GM21825 (cell line): ENCODE measurements at regions not wholly inside any gene's neighbourhood (a gene's known extent, or its start where the extent isn't known, plus 50 kb on each side); places are given as distances from the start of the nearest gene placed in this dataset.
A peak's percentile ranks its signal among the peaks of the same experiment; 100 is the strongest.
"Not testable (repeated sequence)": the region's sequence is repeated elsewhere in the genome, so short reads cannot be mapped to it uniquely, and the experiment has no call there.

Experiments
- ATAC-seq: cut with Tn5 transposase; IDR thresholded peaks from one replicate; pipeline ENCODE4 v1.9.1; 2021; ENCODE audit warnings: mild to moderate bottlenecking, moderate library complexity; ENCODE audit not compliant: unreplicated experiment

DNA sequence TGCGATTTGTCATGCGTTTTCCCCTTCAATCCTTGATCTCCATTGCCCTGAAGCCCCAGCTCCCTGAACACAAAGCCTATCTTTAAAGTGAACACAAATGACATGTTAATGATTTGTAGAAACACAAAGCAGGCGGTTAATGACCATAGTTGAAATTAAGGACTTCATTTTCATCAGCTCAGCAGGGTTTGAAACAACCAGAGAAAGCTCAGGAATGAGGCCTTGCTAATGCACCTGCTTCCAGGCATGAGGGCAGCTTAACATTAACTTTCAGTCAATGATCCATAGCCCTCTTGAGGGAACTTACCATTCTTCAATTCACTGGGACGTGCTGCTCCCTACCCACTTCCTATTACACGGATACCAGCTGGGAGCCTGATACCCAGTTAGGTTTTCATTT, 427.2 kb upstream of the CBLB start:
- no peak for ATAC-seq

DNA sequence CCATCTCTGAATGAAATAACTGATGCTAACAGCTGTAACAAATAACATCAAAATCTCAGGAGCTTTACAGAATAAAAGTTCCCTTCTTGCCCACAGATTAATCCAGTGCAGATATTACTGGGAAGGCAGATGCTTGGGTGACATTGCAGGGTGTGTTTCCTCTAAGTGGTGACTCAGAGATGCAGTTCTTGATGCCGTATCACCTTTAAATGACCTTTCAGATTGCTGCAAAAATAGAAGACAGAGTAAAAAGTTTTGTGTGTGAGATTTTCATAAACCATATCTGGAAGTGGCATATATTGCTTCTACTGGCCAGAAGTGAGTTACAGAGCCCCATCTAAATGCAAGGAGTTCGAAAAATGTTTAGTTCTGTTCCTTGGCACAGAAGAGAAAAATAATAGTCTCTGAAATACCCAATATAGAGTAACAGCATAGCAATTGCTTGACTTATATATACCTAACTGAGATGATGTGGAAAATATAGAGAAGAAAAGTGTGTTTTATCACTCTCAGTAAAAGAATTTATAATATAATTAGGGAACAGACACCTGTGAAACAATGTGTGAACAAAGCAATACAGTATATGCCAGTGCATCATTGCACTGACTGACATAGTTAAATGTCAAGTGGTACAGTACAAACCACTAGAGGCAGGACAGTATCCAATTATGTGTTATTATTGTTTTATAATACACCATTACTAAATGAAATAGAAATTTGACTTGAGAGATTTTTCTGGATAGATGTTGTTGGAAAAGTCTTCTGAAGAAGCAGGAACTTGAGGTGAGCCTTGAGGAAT, 430.7 kb upstream of the CBLB start:
- ATAC-seq = peak; percentile 58

DNA sequence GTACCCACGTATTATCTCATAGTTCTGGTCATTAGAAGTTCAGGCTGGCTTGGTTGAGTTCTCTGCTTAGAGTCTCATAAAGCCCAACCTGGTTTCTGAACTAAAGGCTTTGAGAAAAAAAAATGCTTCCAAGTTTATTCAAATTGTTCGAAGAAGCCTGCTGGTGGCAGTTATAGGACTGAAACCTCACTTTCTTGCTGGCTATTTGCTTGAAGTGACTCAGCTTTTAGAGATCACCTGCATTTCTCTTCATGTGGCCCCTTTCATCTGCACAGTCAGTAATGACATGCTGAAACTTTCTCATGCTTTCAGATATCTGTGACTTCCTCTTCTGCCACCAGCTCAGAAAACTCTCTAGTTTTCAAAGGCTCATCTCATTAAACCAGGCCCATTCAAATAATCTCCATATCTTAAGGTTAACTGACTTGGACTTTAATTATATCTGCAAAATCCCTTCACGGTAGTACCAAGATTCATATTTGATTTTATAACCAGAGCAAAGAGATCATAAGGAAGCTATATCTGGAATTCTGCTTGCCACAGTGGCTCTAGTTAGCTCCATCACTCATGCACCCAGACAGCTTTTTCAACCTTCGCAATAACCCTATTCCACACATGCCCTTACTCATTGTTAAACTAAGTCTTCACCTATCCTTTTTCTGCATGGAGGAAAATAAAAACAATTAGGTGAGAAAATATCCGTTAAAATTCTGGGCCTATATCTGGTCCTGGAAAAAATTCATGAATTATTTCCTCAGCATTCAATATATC, 433.8 kb upstream of the CBLB start:
- ATAC-seq = peak; percentile 91

DNA sequence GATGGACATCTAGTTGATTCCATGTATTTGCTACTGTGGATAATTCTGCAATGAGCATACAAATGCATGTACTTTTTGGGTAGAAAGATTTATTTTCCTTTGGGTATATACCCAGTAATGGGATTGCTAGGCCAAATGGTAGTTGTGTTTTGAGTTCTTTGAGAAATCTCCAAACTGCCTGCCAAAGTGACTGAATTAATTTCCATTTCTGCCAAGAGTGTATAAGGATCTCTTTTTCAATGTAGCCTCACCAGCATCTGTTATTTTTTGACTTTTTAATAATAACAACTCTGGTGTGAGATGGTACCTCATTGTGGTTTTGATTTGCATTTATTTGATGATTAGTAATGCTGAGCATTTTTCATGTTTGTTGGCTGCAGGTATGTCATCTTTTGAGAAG, 435.0 kb upstream of the CBLB start:
- no peak for ATAC-seq

DNA sequence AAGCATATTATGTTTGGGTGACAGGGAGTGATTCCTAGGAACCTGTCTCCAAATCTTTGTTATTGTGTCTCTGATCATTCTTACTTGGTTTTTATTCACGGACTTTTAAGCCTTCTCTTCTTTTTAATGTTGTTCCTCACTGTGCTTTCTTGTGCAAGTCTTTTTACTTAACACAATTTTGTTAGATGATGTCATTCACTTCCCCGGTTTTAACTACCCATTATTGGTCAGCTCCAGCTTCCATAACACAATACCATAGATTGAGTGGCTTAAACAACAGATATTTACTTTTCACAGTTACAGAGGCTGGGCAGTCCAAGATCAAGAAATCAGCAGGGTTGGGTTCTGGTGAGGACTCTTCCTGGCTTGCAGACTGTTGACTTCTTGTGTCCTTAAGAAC, 436.3 kb upstream of the CBLB start:
- no peak for ATAC-seq

DNA sequence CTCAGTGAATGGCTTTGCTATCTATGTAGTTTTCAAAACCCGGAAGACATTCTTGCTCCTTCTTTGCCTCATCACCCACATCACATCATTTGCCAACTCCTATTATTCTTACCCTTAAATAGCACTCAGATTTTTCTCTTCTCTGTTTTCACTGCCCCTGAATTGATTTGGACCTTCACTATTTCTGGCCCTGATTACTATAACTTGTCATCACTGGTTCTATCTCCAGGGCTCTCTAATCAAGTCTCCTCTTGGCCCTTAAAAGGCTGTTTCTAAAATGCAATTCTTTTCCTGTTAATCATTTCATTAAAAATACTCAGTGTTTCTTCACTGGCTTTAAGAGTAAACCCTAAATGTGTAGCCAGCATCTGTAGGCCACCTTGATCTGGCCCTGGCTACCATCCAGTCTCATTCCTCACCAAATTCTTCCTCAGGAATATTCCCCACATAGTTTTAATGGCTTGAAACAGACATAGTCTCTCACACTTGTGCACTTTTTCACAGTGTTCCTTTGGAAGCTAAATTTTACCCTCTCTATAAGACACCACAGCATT, 437.1 kb upstream of the CBLB start:
- no peak for ATAC-seq

DNA sequence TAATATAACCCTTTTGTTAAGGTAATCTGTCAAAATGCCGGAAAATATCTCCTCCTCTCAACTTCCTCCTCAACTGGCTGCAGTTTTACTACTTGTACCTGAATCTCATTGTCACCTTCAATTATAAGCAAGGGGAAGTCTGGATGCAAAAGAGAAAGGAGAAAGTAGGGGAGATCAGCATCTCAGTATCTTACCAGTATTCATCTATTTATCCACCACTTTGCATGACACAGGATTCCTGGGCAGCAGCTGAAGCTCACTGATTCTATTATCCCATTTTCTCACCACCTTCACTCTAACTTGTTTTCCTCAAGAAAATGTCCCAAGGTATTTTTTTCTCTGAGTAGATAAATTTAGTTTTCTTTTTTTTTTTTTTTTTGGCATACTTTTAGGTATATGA, 440.5 kb upstream of the CBLB start:
- ATAC-seq = no peak

DNA sequence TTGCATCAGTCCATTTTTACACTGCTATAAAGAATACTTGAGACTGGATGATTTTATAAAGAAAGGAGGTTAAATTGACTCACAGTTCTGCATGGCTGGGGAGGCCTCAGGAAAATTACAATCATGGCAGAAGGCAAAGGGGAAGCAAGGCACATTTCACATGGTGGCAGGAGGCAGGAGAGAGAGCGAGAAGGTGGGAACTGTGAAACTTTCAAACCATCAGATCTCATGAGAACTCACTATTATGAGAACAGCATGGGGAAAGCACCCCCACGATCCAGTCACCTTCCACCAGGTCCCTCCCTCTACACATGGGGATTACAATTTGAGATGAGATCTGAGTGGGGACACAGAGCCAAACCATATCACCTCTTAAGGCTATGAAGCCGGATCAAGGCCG, 441.0 kb upstream of the CBLB start:
- not testable (repeated sequence) for ATAC-seq

DNA sequence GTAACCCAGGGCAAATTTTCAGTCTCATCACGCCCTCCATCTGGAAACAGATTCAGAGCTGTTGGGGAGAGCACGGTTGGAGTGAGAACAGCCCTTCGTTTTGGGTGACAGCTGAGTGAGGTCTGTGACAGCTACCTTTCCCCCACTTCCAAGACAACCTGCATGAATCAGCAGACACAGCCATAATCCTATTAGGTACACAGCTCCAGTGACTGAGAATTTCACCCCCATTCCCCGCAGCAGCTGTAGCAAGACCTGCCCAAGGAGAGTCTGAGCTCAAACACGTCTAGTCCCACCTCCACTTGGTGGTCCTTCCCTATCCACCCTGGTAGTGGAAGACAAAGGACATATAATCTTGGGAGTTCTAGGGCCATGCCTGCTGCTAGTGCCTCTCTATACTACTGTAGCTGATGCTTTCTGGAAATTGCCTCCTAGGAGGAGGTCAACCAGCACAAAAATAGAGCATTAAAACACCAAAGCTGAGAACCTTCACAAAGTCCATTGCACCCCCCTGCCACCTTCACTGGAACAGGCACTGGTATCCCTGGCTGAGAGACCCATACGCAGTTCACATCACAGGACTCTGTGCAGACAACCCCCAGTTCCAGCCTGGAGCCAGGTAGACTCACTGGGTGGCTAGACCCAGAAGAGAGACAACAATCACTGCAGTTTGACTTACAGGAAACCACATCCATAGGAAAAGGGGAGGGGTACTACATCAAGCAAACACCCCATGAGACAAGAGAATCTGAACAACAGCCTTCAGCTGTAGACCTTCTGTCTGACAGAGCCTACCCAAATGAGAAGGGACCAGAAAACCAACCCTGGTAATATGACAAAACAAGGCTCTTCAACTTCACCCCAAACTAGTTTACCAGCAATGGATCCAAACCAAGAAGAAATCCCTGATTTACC, 448.6 kb upstream of the CBLB start:
- no peak for ATAC-seq

DNA sequence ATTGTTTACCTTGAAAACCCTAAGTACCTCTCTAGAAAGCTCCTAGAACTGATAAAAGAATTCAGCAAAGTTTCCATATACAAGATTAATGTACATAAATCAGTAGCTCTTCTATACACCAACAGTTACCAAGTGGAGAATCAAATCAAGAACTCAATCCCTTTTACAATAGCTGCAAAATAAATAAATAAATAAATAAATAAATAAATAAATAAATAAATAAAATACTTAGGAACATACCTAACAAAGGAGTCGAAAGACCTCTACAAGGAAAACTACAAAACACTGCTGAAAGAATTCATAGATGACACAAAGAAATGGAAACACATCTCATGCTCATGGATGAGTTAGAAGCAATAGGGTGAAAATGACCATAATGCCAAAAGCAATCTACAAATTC, 452.6 kb upstream of the CBLB start:
- ATAC-seq = not testable (repeated sequence)

DNA sequence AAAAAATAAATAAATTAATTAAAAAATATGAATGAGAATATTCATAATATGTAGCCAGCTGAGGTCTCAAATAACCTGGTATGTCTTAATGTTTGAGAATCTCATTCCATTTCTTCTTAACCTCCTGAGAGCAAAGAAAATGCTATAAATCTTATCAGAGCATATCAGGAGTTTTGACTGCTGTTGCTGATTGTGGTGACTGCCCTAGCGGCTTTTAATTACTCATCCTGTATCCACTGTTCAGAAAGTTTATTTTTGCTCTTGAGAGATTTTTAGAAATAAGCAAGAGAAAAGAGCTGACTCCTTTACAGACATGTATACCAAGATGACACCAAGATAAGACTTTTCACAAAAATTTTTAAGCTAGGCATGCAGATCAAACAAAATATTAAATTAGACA, 454.8 kb upstream of the CBLB start:
- no peak for ATAC-seq

DNA sequence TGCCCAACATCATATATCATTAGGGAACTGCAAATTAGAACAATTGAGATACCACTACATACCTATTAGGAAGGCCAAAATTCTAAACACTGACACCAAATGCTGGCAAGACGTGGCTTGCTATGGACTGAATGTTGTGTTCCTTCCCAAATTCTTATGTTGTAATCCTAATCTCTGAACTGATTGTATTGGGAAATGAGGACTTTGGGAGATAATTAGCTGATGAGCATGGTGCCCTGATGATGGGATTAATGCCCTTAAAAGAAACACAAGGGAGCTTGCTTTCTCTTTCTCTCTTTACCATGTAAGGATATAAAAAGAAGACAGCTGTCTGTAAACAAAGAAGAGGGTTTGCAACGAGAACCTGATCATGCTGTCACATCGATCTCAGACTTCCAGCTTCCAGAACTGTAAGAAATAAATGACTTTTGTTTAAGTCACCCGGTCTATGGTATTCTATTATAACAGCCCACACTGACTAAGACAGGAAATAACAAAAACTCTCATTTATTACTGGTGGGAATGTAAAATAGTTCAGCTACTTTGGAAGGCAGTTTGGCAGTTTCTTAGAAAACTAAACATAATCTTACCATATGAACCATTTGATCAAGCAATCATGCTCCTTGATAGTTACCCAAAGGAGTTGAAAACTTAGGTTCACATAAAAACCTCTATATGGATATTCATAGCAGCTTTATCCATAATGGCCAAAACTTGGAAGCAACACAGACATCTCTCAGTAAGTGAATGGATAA, 458.3 kb upstream of the CBLB start:
- ATAC-seq = no peak

DNA sequence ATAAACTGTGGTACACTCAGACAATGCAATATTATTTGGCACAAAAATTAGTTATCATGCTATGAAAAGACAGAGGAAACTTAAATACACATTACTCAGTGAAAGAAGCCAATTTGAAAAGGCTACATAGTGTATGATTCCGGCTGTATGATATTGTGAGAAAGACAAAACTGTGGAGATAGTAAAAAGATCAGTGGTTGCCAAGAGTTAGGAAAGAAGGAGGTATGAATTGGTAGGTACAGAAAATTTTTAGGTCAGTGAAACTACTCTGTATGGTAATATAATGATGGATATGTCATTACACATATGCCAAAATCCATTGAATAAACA, 458.8 kb upstream of the CBLB start:
- ATAC-seq = no peak

DNA sequence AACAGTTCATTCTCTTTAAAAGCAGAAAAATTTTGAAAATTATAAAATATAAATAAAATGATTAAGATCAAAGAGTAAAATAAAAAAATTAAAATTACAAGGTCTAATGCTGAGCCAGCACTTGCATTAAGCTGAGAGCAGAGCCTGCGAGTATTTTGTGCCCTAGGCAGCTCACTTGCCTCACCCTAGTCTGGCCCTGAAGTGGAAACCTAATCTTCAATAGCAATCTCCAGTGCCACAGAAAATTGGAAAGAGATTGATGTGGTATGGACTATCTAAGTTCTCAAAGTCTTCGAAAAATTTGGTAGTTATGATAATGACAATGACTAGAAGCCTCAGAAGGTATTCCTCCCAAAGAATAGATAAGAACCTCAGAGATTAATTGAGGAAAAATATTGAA, 459.4 kb upstream of the CBLB start:
- no peak for ATAC-seq

DNA sequence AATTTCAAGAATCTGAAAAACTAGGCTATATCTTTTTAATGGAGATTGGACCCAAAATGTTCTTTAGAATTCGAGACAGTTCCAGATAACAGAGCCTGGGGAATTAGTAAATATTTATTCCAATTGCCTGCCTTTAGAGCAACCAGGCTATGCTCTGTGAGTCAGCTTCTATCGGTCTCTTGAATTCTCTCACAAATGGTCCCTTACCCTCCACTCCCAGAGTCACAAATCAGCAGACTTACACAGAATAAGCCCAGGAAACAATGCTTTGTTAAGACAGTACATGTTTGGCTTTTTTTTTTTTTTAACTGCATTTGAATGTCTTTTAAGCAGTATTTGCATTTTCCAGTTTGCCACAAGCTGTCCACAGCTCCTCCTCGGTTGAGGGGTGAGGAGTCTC, 460.7 kb upstream of the CBLB start:
- no peak for ATAC-seq

DNA sequence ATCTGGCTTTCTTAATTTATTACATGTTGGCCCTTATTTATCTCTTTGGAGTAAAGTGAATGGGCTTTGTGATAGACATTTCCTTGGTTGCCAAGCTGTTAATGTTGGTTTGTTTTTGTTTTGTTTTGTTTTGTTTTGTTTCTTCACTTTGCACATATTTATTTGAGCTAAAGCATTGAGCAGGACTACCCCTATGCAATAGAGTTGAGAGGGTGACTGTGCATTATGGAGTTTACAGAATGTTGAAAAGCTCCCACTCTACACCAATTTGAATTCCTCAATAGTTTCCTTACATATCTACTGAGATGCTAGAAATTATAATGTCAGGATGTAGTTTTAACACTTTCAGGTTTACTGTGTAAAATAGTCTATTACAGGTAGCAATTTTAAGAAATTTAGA, 462.8 kb upstream of the CBLB start:
- no peak for ATAC-seq

DNA sequence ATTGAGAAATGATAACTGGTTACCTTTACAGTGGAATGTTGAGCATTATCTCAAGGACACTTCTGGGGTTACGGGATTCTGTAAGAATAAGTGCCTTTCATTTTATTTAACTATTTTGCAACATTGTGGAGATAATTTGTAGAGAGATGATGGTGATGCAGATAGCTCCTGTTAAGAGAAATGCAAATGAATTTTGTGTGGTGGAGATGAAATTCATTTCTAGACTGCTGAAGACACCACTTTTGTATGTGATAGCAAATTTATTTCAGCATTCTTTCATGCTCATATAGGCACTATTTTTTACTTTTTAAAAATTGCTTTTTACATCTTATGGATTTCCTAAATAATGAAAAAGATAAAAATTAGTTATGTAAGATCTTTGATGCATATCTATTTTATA, 463.3 kb upstream of the CBLB start:
- no peak for ATAC-seq

DNA sequence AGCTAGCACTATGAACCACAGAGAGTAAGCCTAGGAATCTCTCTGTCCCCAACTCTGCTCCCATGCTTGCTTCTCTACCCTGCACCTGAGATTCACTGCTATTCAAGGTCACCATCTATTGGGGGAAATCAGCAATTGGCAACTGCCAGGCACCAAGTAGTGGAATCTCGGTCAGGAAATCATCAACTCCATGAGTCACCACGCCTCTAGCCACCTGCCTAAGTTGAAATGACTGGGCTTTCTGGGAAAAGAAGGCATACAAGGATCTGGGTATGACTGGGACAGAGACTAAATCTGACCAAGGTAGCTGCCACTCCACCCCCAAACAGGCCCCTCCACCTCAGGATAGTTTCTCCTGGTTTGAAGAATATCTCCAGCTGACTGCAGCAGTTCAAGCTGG, 464.1 kb upstream of the CBLB start:
- peak; percentile 61 for ATAC-seq

DNA sequence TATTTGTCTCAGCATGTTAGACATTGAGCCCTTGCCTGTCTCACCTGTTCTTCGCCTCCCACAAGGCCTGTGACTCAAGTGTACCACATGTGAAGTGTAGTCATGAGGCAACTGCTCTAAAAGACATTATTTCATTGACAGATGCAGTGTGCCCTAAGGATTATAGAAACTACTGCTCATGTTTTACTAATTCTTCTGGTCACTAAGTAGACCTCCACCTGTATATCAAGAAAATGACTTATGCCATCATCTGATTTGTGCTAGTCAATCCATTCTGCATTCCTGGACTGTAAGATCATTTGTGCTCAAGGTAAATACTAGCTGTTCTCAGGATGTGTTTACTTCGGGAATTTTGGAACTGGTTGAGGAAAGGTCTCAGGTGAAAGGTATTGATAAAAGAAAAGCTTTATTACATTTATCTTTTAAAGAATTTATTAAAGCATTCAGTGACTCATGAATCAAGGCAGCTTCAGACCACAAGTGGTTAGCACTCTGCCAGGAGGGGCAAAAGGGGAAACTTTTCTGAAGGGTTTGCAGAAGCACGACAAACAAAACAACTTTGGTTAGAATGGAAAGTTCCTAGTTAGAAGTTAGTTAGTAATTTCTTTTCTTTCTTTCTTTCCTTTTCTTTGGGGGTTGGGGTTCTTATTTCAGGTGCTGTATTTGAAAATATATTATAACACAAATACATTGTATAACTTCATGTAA, 465.3 kb upstream of the CBLB start:
- peak; percentile 66 for ATAC-seq

DNA sequence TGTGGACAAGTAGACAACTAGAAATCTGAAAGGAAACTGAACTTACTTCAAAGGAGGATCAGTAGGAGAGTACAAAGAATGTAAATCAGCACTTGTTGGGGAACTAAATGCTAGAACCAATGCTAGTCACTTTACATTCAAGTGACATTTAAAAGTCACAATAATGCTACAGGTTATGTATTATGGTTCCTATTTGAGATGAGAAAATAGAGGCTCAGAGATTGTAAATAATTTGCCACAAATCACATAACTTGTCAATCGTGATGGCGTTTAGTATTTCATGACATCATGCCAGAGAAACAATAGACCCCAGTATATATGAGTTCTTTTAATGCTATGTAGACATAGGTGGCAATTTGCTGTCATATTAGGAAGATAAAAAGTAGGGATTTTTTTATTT, 467.8 kb upstream of the CBLB start:
- ATAC-seq = no peak
